ENCODE measurements at regions not wholly inside any gene's neighbourhood (a gene's known extent, or its start where the extent isn't known, plus 50 kb on each side); places are given as distances from the start of the nearest gene placed in this dataset.

- TF ChIP-seq CTCF (IDR thresholded peaks at IDR 0.05): no peak
- no peak for TF ChIP-seq POLR2AphosphoS5 (IDR thresholded peaks at IDR 0.05)
- no peak for TF ChIP-seq POLR2A (IDR thresholded peaks at IDR 0.05)
- no peak for TF ChIP-seq EP300 (IDR thresholded peaks at IDR 0.05; ENCODE audit: low read depth)
These were observed 107.4 kb downstream of the TPRA1 start for GRCh38 chr3:127483005-127483641.
